ENCODE measurements at regions not wholly inside any gene's neighbourhood (a gene's known extent, or its start where the extent isn't known, plus 50 kb on each side); places are given as distances from the start of the nearest gene placed in this dataset.
A peak's percentile ranks its signal among the peaks of the same experiment; 100 is the strongest.

GRCh38 chr11:31871310-31872075, 60.4 kb upstream of the PAX6 start:
- intact Hi-C loops (cut with DNase I) = loop anchor here (1.0 to 5.0 kb wide), 3 partner anchors 474 to 764 kb away; no protein-coding TSS in a partner anchor

DNA sequence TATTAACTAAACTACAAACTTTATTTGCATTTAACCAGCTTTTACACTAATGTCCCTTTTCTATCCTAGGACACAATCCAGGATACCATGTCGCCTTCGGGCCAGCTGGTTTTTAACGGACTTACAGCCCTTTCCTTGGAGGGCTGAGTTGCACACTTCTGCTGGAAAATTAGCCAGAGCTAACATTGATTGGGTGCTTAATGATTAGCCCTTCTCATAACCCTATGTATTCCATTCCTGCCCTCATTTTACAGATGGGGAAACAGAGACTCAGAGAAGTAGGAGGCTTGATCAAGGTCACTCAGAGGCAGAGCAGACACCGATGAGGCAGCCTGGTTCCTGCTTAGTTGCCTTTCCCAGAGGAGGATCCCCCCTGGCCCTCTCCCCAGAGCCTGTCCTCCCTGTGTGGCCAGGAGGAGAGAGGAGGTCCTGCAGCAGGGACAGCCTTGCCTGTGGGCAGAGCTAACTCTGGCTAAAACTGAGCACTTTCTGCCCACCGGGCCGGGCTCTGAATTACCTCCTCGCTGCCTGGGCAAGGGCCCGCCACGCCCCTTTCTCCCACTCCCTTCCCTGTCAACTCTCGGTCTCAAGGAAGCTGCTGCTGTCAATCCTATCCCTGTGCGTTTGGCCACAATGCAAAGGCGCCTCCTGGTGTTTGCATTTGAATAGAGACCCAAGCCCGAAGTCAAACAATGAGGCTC, 59.6 kb upstream of the PAX6 start:
- intact Hi-C loops (cut with DNase I) = loop anchor here (1.0 to 5.0 kb wide), 3 partner anchors 473 to 763 kb away; no protein-coding TSS in a partner anchor
- DNase-seq = peak in 4 of 10 donors; percentile 25 to 87 (median 44)

More at GRCh38 chr11:31871310-31872075, 60.4 kb upstream of the PAX6 start:
- DNase-seq = no peak

DNA sequence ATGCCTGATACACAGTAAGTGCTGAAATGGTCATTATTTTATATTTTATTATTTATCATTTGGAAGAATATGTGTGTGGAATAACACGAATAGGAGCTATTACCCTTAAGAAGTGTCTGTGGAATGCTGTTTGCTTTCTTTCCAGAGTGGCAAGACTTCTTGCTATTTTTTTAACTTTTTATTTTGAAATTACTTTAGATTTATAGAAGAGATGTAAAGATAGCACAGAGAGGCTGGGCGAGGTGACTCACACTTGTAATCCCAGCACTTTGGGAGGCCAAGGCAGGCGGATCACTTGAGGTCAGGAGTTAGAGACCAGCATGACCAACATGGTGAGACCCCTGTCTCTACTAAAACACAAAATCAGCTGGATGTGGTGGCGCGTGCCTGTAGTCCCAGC, 58.9 kb upstream of the PAX6 start:
- intact Hi-C loops (cut with DNase I) = loop anchor here (5.0 kb wide), 2 partner anchors 628 to 763 kb away; no protein-coding TSS in a partner anchor
- no peak for DNase-seq

- no peak for DNase-seq
- intact Hi-C loops (cut with DNase I) = no loop called here
These were observed 54.6 kb upstream of the PAX6 start for GRCh38 chr11:31865606-31866300.

DNA sequence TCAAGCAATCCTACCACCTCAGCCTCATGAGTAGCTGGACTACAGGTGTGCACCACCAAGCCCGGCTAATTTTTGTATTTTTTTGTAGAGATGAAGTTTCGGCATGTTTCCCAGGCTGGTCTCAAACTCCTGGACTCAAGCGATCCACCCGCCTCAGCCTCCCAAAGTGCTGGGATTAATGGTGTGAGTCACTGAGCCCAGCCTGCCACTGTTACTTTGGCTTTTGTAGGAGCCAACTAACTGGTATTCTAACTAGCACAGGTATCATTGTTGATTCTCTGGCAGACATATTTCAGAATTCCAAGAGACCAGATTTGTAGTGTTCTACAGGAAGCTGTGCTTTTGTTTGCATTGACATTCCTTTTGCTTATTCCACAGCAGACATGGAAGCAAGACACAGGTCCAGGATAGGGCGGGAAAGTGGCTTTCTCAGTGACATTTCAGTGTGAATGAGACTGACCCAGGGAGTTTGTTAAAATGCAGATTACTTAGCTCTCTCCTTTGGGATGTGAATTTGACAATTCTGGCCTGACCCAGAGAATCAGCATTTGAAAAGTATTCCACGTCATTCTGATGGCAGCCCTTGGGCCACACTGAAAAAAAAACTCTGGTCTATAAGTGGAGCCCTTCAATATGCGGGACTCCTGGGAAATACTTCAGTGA, 52.2 kb upstream of the PAX6 start:
- no peak for DNase-seq
- intact Hi-C loops (cut with DNase I) = no loop called here

DNA sequence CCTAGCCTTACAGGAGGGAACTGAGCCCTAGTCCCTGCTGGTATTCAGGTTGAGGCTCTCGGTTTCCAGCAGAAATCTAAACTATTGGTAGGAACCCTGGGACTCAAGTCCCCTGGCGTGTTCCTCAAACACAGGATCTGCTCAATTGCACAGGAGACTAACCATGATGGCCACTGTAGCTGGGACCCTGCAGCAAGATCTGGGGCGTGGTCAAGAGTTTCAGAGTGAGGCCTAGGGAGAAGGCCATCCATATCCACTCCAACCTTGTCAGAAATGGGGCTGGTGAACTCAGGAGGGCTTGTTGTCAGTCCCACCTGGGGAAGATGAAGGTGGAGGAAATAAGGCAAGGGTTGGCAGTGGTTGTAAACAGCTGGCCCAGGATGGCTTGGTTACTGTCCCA, 49.9 kb upstream of the PAX6 start:
- intact Hi-C loops (cut with DNase I) = no loop called here
- no peak for DNase-seq

Measured in posterior cingulate gyrus (tissue), 11 donors.